MG63 (cell line): ENCODE measurements at regions not wholly inside any gene's neighbourhood (a gene's known extent, or its start where the extent isn't known, plus 50 kb on each side); places are given as distances from the start of the nearest gene placed in this dataset.
"Not testable (repeated sequence)": the region's sequence is repeated elsewhere in the genome, so short reads cannot be mapped to it uniquely, and the experiment has no call there.

Experiments used
- DNase-seq: peaks from one replicate; pipeline ENCODE4 v3.0.0-alpha.2; 2020
- H3K27me3 ChIP-seq: fragments of 250-450 bp; sonication (Bioruptor Pico); 2 replicates; pipeline ENCODE4 v1.5.1; 2020; ENCODE audit warnings: mild to moderate bottlenecking, moderate library complexity
- H3K36me3 ChIP-seq: fragments of 250-450 bp; sonication (Bioruptor Pico); 2 replicates; pipeline ENCODE4 v1.5.1; 2020; ENCODE audit warnings: mild to moderate bottlenecking, moderate library complexity
- H3K4me3 ChIP-seq: fragments of 250-450 bp; sonication (Bioruptor Pico); 2 replicates; pipeline ENCODE4 v1.5.1; 2020; ENCODE audit warnings: mild to moderate bottlenecking, moderate library complexity
- H3K9me3 ChIP-seq: fragments of 250-450 bp; sonication (Bioruptor Pico); 2 replicates; pipeline ENCODE4 v1.5.1; 2020; ENCODE audit warnings: mild to moderate bottlenecking, moderate library complexity

DNA sequence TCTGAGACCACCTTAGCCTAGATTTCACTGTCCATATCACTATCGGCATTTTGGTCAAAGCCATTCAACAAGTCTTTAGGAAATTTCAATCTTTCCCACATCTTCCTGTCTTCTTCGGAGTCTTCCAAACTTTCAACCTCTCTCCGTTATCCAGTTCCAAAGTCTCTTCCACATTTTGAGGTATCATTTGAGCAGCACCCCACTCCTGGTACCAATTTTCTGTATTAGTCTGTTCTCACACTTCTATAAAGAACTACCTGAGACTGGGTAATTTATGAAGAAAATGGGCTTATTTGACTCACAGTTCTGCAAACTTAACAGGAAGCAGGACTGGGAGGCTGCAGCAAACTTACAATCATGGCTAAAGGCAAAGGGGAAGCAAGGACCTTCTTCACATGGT lies 215.5 kb downstream of the CYLC2 start:
- Histone ChIP-seq H3K4me3 (no peak overlapping the region), H3K27me3 (no peaks in the 10 kb centered on the region), H3K9me3 (peaks cover 6% of the 10 kb centered on the region), H3K36me3 (no peaks in the 10 kb centered on the region)
- DNase-seq = no peak

DNA sequence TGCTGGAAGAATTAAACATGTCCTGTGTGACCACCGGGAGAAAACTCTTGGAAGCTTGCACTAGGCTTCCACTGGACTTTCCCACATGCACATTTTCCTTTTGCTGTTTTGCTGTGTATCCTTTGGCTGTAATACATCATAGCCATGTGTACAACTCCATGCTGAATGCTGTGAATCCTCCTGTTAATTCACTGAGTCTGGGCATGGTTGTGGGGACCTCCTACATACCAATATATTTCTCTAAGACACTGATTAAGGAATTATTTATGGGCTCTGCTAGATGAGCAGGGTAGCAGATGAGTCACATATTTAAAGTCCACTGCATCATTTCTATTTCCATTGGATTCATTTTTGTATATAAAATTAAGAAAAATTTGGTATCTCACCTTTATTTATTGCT lies 220.1 kb downstream of the CYLC2 start:
- Histone ChIP-seq H3K36me3 (no peaks in the 10 kb centered on the region), H3K27me3 (no peaks in the 10 kb centered on the region), H3K4me3 (no peak overlapping the region), H3K9me3 (peaks cover 5% of the 10 kb centered on the region)
- no peak for DNase-seq

DNA sequence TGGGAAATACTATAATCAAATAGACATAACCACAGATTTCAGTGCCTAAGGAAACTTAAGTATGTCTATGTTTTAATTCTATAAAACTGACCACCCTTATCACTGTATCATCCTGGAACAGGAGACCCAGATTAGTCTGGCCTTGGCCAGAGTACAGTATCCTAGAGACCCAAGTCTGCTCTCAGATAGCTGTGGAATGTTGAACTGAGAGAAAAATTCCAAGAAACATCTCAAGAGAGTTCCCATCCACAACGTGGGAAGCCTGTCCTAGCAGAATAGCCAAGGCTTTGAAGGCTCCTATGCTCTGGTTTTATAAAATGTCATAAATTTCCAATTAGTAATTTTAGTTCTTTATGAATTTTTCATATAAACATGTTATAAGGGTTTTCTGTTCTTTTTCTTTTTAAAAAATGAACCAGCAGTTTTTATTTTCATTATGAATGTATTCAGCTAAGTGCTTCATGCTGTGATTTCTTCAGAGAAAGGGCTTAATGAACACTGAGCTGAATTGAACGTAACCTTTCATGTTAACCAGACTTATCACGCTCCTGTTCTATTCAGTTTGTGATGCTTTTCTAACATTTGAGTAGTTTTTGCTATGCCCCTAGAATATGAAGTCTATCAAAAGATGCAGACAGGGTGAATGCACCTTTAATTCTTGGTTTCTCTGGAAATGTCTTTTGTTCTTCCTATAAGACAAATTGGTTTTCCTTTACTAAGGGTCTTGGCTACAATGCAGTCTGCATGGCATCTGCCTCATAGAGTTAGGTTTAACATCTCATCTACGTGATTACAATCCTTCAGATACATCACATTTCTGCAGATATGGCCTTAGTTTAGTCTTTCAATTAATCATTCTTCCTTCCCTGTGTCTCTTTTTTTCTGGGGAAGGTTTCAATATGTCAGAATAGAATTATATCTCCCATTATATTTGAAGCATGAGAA lies 230.8 kb downstream of the CYLC2 start:
- Histone ChIP-seq H3K27me3 (no peaks in the 10 kb centered on the region), H3K9me3 (no peaks in the 10 kb centered on the region), H3K4me3 (no peak overlapping the region), H3K36me3 (no peaks in the 10 kb centered on the region)
- no peak for DNase-seq

DNA sequence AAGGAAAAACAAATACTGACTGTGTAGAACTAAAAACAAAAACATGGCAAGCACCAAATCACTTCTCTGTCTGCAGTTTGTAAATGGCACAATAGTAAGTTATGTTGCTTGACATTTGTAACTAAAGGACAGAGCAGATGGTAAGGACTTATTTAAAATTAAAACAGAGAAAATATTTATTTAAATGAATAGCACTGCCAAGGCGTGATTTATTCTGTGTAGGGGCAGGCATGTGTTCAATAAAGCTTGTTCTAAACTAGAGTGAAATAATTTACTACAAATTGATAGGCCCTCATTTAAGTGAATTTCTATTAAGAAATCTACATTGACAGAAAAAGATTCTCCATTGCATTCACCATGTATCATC lies 231.5 kb downstream of the CYLC2 start:
- no peak for DNase-seq
- H3K27me3 ChIP-seq = no peaks in the 10 kb centered on the region
- H3K9me3 ChIP-seq = no peaks in the 10 kb centered on the region
- H3K36me3 ChIP-seq = no peaks in the 10 kb centered on the region
- H3K4me3 ChIP-seq = no peak overlapping the region

DNA sequence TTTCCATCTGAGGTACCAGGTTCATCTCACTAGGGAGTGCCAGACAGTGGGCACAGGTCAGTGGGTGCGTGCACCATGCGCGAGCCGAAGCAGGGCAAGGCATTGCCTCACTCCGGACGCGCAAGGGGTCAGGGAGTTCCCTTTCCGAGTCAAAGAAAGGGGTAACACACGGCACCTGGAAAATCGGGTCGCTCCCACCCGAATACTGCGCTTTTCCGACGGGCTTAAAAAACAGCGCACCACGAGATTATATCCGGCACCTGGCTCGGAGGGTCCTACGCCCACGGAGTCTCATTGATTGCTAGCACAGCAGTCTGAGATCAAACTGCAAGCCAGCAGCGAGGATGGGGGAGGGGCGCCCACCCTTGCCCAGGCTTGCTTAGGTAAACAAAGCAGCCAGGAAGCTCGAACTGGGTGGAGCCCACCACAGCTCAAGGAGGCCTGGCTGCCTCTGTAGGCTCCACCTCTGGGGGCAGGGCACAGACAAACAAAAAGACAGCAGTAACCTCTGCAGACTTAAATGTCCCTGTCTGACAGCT lies 242.5 kb downstream of the CYLC2 start:
- DNase-seq, H3K36me3 ChIP-seq, H3K4me3 ChIP-seq, H3K27me3 ChIP-seq, H3K9me3 ChIP-seq: not testable (repeated sequence)

DNA sequence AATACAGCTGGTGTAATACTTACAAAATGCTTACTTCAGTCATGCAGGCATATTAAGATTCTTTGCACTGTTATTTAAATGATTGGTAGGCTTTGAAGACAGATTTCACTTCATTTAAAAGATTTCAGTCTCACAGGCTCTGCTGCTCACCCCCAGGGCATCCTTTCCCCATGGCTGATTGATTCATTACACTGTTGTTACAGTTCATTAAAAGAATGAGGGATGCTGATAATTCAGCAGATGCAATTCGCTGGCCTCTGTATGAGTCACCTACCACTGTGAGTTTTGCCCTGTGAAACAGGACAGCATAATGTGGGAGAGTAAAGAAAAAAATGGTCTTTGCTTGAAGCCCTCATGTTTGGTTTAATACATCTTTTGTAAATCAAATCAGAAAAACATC lies 246.9 kb downstream of the CYLC2 start:
- no peaks in the 10 kb centered on the region for H3K9me3 ChIP-seq
- H3K4me3 ChIP-seq = no peak overlapping the region
- DNase-seq = peak; percentile 3
- no peaks in the 10 kb centered on the region for H3K27me3 ChIP-seq
- no peaks in the 10 kb centered on the region for H3K36me3 ChIP-seq

DNA sequence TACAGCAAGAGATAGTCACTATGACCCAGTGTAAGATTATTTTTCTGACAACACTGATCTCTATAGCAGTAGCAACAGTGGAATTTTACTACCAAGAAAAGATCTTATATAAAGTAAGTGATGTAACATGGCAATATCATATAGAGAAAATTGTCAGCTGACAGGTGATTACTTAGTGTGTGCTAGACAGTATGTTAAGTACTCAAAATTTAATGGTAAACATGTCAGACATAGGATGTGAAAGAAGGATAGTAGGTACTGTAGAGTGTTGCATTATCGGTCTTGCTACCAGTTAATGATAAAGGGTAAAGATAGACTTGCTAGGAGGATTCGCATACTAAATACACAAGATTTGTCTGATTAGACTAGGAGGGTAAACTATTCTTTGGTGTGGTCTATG lies 247.4 kb downstream of the CYLC2 start:
- H3K27me3 ChIP-seq = no peaks in the 10 kb centered on the region
- no peaks in the 10 kb centered on the region for H3K9me3 ChIP-seq
- no peak for DNase-seq
- H3K4me3 ChIP-seq = no peak overlapping the region
- H3K36me3 ChIP-seq = no peaks in the 10 kb centered on the region

DNA sequence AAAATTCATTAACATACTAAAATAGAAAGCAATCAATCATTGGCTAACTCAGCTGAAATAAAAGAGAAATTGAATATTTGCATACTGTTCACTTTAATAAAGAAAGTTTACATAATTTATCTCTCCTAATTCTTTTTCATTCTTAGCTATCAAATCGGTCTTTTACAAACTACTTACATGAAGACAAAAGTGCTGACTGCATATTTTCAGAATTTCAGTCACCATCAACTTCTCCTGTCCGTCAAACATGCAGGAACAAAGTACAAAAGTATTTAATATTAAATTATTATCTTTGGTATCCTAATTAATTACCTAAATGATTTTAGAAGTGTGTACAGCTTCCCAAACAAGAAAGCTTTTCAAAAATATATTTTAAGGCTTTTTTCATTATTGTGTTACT lies 248.4 kb downstream of the CYLC2 start:
- no peaks in the 10 kb centered on the region for H3K9me3 ChIP-seq

DNA sequence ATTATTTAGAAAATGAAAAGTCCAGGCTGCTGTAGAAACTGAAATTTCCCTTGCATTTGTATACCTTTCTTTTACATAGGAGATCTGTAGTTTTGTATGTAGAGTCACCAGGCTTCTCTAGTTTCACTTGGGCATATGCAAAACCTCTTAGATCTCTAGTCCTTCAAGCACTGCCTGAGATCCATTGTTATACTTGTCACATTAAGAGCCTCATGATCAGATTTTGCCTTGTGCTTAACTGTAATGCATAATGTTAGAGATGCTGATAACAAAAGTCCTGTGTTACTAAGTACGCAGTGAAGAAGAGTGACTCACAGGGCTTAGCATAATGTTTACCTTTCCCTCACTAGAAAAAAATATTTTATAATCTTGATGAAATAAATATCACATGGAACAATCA lies 250.2 kb downstream of the CYLC2 start:
- Histone ChIP-seq H3K36me3 (no peaks in the 10 kb centered on the region), H3K9me3 (no peaks in the 10 kb centered on the region), H3K27me3 (no peaks in the 10 kb centered on the region), H3K4me3 (no peak overlapping the region)
- DNase-seq = no peak

More for the DNA sequence above, 248.4 kb downstream of the CYLC2 start:
- Histone ChIP-seq H3K36me3 (no peaks in the 10 kb centered on the region), H3K27me3 (no peaks in the 10 kb centered on the region), H3K4me3 (no peak overlapping the region)
- no peak for DNase-seq

DNA sequence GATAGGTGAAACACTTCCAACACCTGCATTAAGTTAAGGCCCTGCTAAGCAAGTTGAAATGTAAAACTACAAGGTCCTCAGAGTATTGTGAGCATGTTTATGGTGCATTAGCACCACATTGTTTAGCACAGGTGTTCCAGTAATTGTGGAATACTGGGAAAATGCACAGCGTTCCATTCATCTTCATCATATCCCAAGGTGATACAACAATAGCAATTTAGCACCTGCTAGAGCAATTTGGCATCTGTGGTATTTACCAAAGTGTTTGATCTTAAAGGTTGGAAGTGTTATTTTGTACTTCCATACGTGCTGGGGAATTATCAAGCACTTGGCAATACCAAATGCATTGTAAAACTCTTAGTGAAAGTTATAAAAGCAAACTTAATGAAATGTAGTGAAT lies 266.8 kb downstream of the CYLC2 start:
- no peak for DNase-seq
- Histone ChIP-seq H3K4me3 (no peak overlapping the region), H3K36me3 (no peaks in the 10 kb centered on the region), H3K27me3 (no peaks in the 10 kb centered on the region), H3K9me3 (no peaks in the 10 kb centered on the region)

DNA sequence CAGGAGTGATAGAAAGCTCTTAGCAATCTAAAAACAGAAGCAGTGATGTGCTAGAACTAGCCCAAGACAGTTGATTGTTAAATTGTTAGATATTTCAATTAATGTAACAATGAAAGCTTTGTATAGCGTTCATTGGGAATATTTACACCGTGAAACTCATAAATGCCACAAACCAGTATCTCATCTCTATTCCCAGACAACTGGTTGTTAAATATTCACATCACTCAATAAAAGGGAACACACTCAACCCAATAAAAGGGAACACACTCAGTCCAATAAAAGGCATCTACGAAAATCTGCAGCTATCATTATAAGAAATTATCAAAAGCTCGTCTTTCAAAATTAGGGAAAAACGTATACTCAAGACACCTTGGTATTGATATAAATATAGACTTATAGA lies 270.9 kb downstream of the CYLC2 start:
- DNase-seq = no peak
- Histone ChIP-seq H3K9me3 (no peaks in the 10 kb centered on the region), H3K36me3 (no peaks in the 10 kb centered on the region), H3K4me3 (no peak overlapping the region), H3K27me3 (no peaks in the 10 kb centered on the region)

DNA sequence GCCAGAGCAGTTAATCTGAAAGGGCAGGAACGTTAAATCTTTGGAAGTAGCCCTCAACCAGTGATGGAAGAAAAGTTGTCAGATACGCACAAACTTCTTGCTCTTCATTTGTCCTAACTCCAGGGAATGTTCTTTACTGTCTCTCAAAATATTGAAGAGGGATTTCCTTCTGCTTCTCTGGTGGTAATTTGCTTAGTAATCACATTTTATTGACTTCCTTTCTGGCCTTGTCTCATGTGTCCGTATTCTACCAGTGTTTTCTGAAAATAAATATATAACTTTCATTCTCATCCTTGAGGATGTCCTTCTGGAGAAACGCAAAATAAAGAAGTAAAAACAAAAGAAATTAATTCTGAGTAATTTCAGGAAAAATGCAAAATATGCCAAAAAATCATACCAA lies 282.1 kb downstream of the CYLC2 start:
- Histone ChIP-seq H3K9me3 (no peaks in the 10 kb centered on the region), H3K36me3 (no peaks in the 10 kb centered on the region), H3K4me3 (no peak overlapping the region), H3K27me3 (no peaks in the 10 kb centered on the region)
- DNase-seq = no peak

DNA sequence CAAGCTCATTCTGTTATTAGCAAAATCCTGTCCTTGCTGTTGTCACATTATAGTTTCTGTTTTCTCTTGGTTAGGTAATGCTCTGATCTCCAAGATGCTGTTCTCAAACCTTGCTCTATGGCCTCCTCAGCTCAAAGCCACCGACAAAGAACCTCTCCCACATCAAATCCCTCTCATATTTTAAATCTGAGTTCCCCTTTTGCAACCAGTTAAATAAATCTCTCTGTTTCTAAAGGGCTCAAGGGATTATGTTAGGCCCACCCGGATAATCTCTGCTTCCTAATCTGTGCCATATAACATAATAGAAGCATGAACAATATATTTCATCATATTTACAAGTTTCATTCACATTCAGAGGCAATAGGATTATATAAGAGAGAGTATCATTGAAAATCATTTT lies 286.0 kb downstream of the CYLC2 start:
- H3K4me3 ChIP-seq = no peak overlapping the region
- DNase-seq = no peak
- H3K9me3 ChIP-seq = no peaks in the 10 kb centered on the region
- no peaks in the 10 kb centered on the region for H3K36me3 ChIP-seq
- H3K27me3 ChIP-seq = no peaks in the 10 kb centered on the region

DNA sequence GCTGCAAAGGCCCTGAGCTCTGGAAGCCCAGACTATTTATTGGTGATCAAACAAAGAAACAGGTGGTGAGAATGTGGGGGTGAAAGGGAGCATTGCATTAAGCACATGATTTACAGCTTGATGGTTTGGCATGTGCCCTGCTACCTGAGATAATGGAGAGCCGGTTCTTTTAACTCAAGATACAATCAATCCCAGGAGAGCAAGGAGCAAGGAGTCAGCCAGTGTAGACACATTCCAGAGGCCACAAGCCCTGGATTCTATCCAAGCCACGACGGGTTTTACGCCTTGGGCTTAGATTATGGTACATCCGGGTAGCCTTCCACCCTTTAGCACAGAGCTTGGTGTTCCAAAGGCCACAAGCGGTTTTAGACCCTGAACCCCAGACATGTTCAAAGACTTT lies 292.2 kb downstream of the CYLC2 start:
- no peaks in the 10 kb centered on the region for H3K36me3 ChIP-seq
- no peak for DNase-seq

DNA sequence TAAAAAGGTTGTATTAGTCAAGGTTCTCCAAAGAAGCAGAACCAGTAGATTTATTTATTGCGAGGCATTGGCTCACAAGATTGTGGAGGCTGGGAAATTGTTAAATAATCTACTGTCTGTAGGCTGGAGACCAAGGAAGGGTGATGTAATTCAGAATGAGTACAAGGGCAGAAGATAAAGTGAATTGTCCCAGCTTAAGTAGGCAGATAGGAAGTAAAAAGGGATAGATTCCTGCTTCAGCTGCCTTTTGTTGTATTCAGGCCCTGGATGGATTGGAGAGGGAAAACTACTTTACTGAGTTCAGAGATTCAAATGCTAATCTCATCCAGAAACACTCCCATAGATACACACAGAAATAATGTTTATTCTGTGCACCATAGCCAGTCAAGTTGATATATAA lies 301.1 kb downstream of the CYLC2 start:
- Histone ChIP-seq H3K4me3 (no peak overlapping the region), H3K9me3 (no peaks in the 10 kb centered on the region), H3K27me3 (no peaks in the 10 kb centered on the region), H3K36me3 (no peaks in the 10 kb centered on the region)
- DNase-seq = no peak

More for the DNA sequence above, 292.2 kb downstream of the CYLC2 start:
- no peaks in the 10 kb centered on the region for H3K9me3 ChIP-seq
- H3K4me3 ChIP-seq = no peak overlapping the region
- no peaks in the 10 kb centered on the region for H3K27me3 ChIP-seq

DNA sequence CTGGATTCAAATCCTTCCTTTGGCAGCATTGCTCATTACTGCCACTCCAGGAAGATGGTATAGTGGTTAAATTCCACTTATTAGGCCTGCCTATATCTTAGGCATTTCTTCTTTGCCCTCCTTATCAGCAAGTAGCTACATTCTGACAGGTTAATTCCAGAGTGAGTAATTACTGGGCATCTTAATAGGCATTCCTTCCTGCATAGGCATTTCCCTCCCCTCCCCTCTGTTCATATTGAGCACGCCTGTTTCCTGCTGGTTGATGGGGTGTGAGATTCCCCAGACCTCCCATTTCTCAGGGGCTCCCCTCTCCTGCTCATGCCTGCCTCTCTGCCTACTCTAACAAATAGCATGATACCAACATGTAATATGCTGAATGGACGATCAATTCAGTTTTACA lies 305.9 kb downstream of the CYLC2 start:
- H3K9me3 ChIP-seq = no peaks in the 10 kb centered on the region
- no peak for DNase-seq
- H3K27me3 ChIP-seq = no peaks in the 10 kb centered on the region
- H3K36me3 ChIP-seq = no peaks in the 10 kb centered on the region
- no peak overlapping the region for H3K4me3 ChIP-seq

DNA sequence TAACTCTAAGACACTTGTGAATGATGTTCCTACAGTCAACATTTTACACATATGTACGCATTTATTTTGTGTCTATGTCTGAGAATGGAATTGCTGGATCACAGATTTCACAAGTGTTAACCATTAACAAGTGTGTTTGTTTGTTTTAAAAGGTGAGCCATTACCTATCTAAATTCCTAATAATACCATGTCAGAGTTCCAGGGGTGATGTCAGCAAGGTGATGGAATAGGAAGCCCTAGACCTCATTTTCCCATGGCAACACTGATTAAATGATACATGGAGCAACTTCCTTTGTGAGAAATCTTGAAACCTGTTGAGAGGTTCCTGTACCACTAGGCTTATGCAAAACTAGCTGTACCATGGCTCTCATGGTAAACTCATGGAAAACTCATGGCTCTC lies 309.7 kb downstream of the CYLC2 start:
- DNase-seq = no peak
- Histone ChIP-seq H3K4me3 (no peak overlapping the region), H3K9me3 (no peaks in the 10 kb centered on the region), H3K36me3 (no peaks in the 10 kb centered on the region), H3K27me3 (no peaks in the 10 kb centered on the region)

DNA sequence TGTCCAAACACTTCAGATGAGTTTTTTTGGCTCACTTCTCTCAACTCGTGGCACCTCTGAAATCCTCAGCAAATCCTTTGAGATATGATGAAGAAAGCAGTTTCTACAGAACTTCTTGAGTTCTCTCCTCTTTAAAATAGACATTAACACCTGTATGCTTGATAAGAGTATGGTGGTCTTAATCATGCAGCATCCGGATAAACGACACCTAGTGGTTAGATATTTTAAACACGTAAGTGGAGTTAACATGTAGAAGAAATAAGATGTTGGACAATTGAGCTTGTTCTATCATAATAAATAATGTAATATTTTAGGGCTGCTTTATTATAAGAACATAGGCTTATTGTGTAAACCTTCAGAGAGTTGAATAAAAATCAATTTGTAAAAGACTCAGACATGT lies 324.8 kb downstream of the CYLC2 start:
- Histone ChIP-seq H3K4me3 (no peak overlapping the region), H3K9me3 (no peaks in the 10 kb centered on the region), H3K27me3 (no peaks in the 10 kb centered on the region), H3K36me3 (no peaks in the 10 kb centered on the region)
- no peak for DNase-seq
